H1 (cell line): ENCODE measurements at regions not wholly inside any gene's neighbourhood (a gene's known extent, or its start where the extent isn't known, plus 50 kb on each side); places are given as distances from the start of the nearest gene placed in this dataset.
A peak's percentile ranks its signal among the peaks of the same experiment; 100 is the strongest.
"Not testable (repeated sequence)": the region's sequence is repeated elsewhere in the genome, so short reads cannot be mapped to it uniquely, and the experiment has no call there.

Experiments
- CTCF ChIA-PET: fragments of 300-600 bp; sonication (Branson Sonifier 250); formaldehyde crosslinking; loops from one replicate; lab custom pipeline; 2021; ENCODE audit not compliant: partially characterized antibody; lab: Charles Lee
- POLR2A ChIA-PET: fragments of 300-600 bp; sonication (Branson Sonifier 250); formaldehyde crosslinking; loops from one replicate; lab custom pipeline; 2021; ENCODE audit warnings: inconsistent platforms; ENCODE audit not compliant: partially characterized antibody; lab: Charles Lee
- DNase-seq, 2 experiments: peaks; one replicate each; pipeline versions ENCODE4 v3.0.0 to v3.0.0-alpha.2; 2010 to 2022; ENCODE audit warnings: low spot score in 2 of 2, low read depth in 1 of 2, mixed read lengths in 1 of 2
- FAIRE-seq: peaks from 2 replicates; lab custom pipeline; 2011; peaks lifted over from hg19 to GRCh38; lab: Jason Lieb, UNC
- H2AFZ ChIP-seq: 2 replicates; pipeline ENCODE4 v1.8.1; 2012; ENCODE audit warnings: low read length, inconsistent platforms
- H2AK5ac ChIP-seq: 2 replicates; pipeline ENCODE4 v1.6.1; 2013; ENCODE audit warnings: low read depth, low read length
- H2BK120ac ChIP-seq: replicated peaks from 2 replicates; pipeline ENCODE3; 2013; ENCODE audit warnings: low read depth, low read length, inconsistent platforms
- H2BK12ac ChIP-seq: 2 replicates; pipeline ENCODE4 v1.6.1; 2013; ENCODE audit warnings: low read depth, low read length
- H2BK15ac ChIP-seq: 2 replicates; pipeline ENCODE4 v1.6.1; 2013; ENCODE audit warnings: low read length
- H2BK20ac ChIP-seq: 2 replicates; pipeline ENCODE4 v1.6.1; 2013; ENCODE audit warnings: low read length
- H2BK5ac ChIP-seq: 2 replicates; pipeline ENCODE4 v1.6.1; 2013; ENCODE audit warnings: low read depth, low read length
- H3K14ac ChIP-seq: 2 replicates; pipeline ENCODE4 v1.6.1; 2013; ENCODE audit warnings: inconsistent platforms; ENCODE audit not compliant: insufficient read length
- H3K18ac ChIP-seq: 2 replicates; pipeline ENCODE4 v1.6.1; 2013; ENCODE audit warnings: low read length; ENCODE audit errors: extremely low read depth
- H3K23ac ChIP-seq: 2 replicates; pipeline ENCODE4 v1.6.1; 2013; ENCODE audit warnings: inconsistent platforms; ENCODE audit not compliant: insufficient read length
- H3K23me2 ChIP-seq: 2 replicates; pipeline ENCODE4 v1.6.1; 2013; ENCODE audit warnings: low read depth, low read length
- H3K27ac ChIP-seq: 2 replicates; pipeline ENCODE4 v1.6.1; 2011; ENCODE audit warnings: low read depth, low read length, inconsistent platforms
- H3K27me3 ChIP-seq, 4 experiments: replicated peaks in 1 of 4; 1 replicate in 1 of 4; 2 replicates in 3 of 4; pipeline versions ENCODE4 v1.6.1 to v1.8.1; 2011 to 2013; ENCODE audit warnings: low read length in 3 of 4, mild to moderate bottlenecking in 3 of 4, inconsistent platforms in 2 of 4, mixed read lengths in 2 of 4, moderate library complexity in 1 of 4; ENCODE audit not compliant: control insufficient read depth in 3 of 4, insufficient read depth in 3 of 4; ENCODE audit errors: extremely low read depth in 1 of 4
- H3K36me3 ChIP-seq, 4 experiments: 2 replicates each; pipeline versions ENCODE4 v1.6.1 to v1.8.1; 2011 to 2013; ENCODE audit warnings: mild to moderate bottlenecking in 4 of 4, low read length in 3 of 4, moderate library complexity in 2 of 4, control low read depth in 1 of 4, inconsistent platforms in 1 of 4; ENCODE audit not compliant: insufficient read depth in 4 of 4, control insufficient read depth in 2 of 4
- H3K4ac ChIP-seq: replicated peaks from 2 replicates; pipeline ENCODE3; 2013; ENCODE audit warnings: low read length, low read depth, mixed read lengths, inconsistent platforms; ENCODE audit not compliant: insufficient read length
- H3K4me1 ChIP-seq, 4 experiments: replicated peaks in 1 of 4; 1 replicate in 1 of 4; 2 replicates in 3 of 4; pipeline versions ENCODE4 v1.6.1 to v1.8.1; 2011 to 2013; ENCODE audit warnings: low read length in 3 of 4, inconsistent platforms in 2 of 4, mixed read lengths in 1 of 4; ENCODE audit not compliant: insufficient read depth in 4 of 4, control insufficient read depth in 3 of 4
- H3K4me2 ChIP-seq, 2 experiments: 2 replicates each; pipeline versions ENCODE4 v1.6.1 to v1.8.1; 2011 to 2013; ENCODE audit warnings: low read depth in 2 of 2, low read length in 2 of 2, control low read depth in 1 of 2, inconsistent platforms in 1 of 2, mild to moderate bottlenecking in 1 of 2; ENCODE audit not compliant: insufficient read depth in 1 of 2
- H3K4me3 ChIP-seq, 4 experiments: fragments of 200-600, 300-600 bp in 1 of 4; sonication (generic), shearing (Covaris generic), sonication (Bioruptor Twin) in 1 of 4; 2 replicates each; pipeline versions ENCODE4 v1.5.1 to v1.8.1; 2011 to 2016; ENCODE audit warnings: low read length in 4 of 4, low read depth in 3 of 4, control low read depth in 2 of 4, inconsistent platforms in 2 of 4, mild to moderate bottlenecking in 2 of 4, mixed read lengths in 1 of 4, moderate library complexity in 1 of 4; ENCODE audit not compliant: insufficient read depth in 2 of 4; ENCODE audit errors: extremely low read depth in 1 of 4
- H3K56ac ChIP-seq: replicated peaks from 2 replicates; pipeline ENCODE3; 2013; ENCODE audit warnings: low read depth, mild to moderate bottlenecking, mixed read lengths, low read length, inconsistent platforms; ENCODE audit not compliant: insufficient read length
- H3K79me1 ChIP-seq: 2 replicates; pipeline ENCODE4 v1.6.1; 2013; ENCODE audit warnings: low read depth, low read length, control low read depth
- H3K79me2 ChIP-seq, 2 experiments: 2 replicates each; pipeline versions ENCODE4 v1.6.1 to v1.8.1; 2012 to 2013; ENCODE audit warnings: low read length in 2 of 2, mild to moderate bottlenecking in 2 of 2, inconsistent platforms in 1 of 2; ENCODE audit not compliant: insufficient read depth in 2 of 2, control insufficient read depth in 1 of 2
- H3K9ac ChIP-seq, 4 experiments: replicated peaks in 1 of 4; 1 replicate in 1 of 4; 2 replicates in 3 of 4; pipeline versions ENCODE4 v1.6.1 to v1.8.1; 2011 to 2013; ENCODE audit warnings: low read depth in 3 of 4, low read length in 3 of 4, control low read depth in 2 of 4, mild to moderate bottlenecking in 2 of 4, moderate library complexity in 2 of 4, inconsistent platforms in 1 of 4; ENCODE audit errors: extremely low read depth in 1 of 4
- H3K9me3 ChIP-seq, 2 experiments: 2 replicates each; pipeline versions ENCODE4 v1.6.1 to v1.8.1; 2012 to 2013; ENCODE audit warnings: mild to moderate bottlenecking in 2 of 2, moderate library complexity in 2 of 2, control low read depth in 1 of 2, inconsistent platforms in 1 of 2, low read depth in 1 of 2, low read length in 1 of 2, mixed read lengths in 1 of 2; ENCODE audit not compliant: insufficient read depth in 2 of 2
- H4K20me1 ChIP-seq, 2 experiments: replicated peaks in 1 of 2; 2 replicates each; pipeline versions ENCODE3 to v1.8.1; 2011 to 2013; ENCODE audit warnings: inconsistent platforms in 2 of 2, low read length in 2 of 2, mild to moderate bottlenecking in 1 of 2; ENCODE audit not compliant: insufficient read depth in 2 of 2, control insufficient read depth in 1 of 2
- H4K5ac ChIP-seq: 2 replicates; pipeline ENCODE4 v1.6.1; 2013; ENCODE audit warnings: low read length, low read depth, mixed read lengths, inconsistent platforms; ENCODE audit not compliant: insufficient read length
- H4K8ac ChIP-seq: 2 replicates; pipeline ENCODE4 v1.8.0; 2013; ENCODE audit warnings: mild to moderate bottlenecking, moderate library complexity, low read length, inconsistent platforms; ENCODE audit not compliant: insufficient read depth; ENCODE audit errors: extremely low read depth
- H4K91ac ChIP-seq: replicated peaks from 2 replicates; pipeline ENCODE3; 2013; ENCODE audit warnings: low read length, mixed read lengths, inconsistent platforms; ENCODE audit not compliant: insufficient read length
- E2F6 ChIP-seq: IDR thresholded peaks from 2 replicates; pipeline ENCODE4 v1.6.1; 2012; ENCODE audit warnings: inconsistent platforms
- SP1 ChIP-seq: IDR thresholded peaks from 2 replicates; pipeline ENCODE4 v1.6.1; 2011; ENCODE audit warnings: low read depth, low read length
- WGBS, 2 experiments: shearing (Covaris generic) in 1 of 2; methylation state at CpG; one replicate each; pipeline versions ENCODE4 v1.1.6 to v1.1.7; 2013 to 2015; ENCODE audit warnings: low lambda C conversion rate in 2 of 2, mixed read lengths in 2 of 2, inconsistent platforms in 1 of 2, low coverage in 1 of 2, missing lambda C conversion rate in 1 of 2; ENCODE audit not compliant: insufficient replicate concordance in 2 of 2, insufficient coverage in 1 of 2, insufficient read length in 1 of 2; ENCODE audit errors: extremely low coverage in 1 of 2, missing lambda C conversion rate in 1 of 2; 5-methylcytosine and 5-hydroxymethylcytosine counted together

GRCh38 chr1:121519756-121520286 is 335.0 kb downstream of the SRGAP2C start:
- H3K79me1 ChIP-seq, H3K27me3 ChIP-seq, H3K18ac ChIP-seq, H2BK15ac ChIP-seq, H3K23ac ChIP-seq, H2BK20ac ChIP-seq, H3K9me3 ChIP-seq, H3K27ac ChIP-seq, H4K5ac ChIP-seq, H3K79me2 ChIP-seq, FAIRE-seq, H3K14ac ChIP-seq, H3K36me3 ChIP-seq, H3K4ac ChIP-seq, H2BK120ac ChIP-seq, H2BK12ac ChIP-seq, H3K23me2 ChIP-seq, DNase-seq, H3K4me1 ChIP-seq, H3K56ac ChIP-seq, H4K20me1 ChIP-seq, H2AK5ac ChIP-seq: not testable (repeated sequence)
- CTCF ChIA-PET: interaction anchor here (0.8 to 1.0 kb wide), 2 partner anchors 12 to 43 kb away, joined by 3 to 4 read pairs; no protein-coding TSS in a partner anchor
- Histone ChIP-seq H4K8ac (peak overlapping the region; percentile 91), H3K4me3 (peak overlapping the region; percentile 44 to 76 (median 58); a peak in 7 of 8 replicates), H2BK5ac (0 out of 2 replicates have a peak overlapping the region, but pooled peaks have one; percentile 63), H2AFZ (peak overlapping the region; percentile 73; the same call in 1 of the 2 replicates), H3K4me2 (peak overlapping the region; percentile 72 to 86), H4K91ac (peak overlapping the region; percentile 17), H3K9ac (peak overlapping the region in 3 of 4 experiments; percentile 65 to 88 (median 72); a peak in 6 of 7 replicates)
- TF ChIP-seq E2F6: peak; percentile 81; the same call in 1 of the 2 replicates
- TF ChIP-seq SP1: 0 out of 2 replicates have a peak, but pooled peaks have one; percentile 3
- POLR2A ChIA-PET: interaction anchor here (0.6 to 3.1 kb wide), 6 partner anchors 9 to 118 kb away, joined by 3 to 9 read pairs (median 4); no protein-coding TSS in a partner anchor
- 36% methylated on average over 17 of the region's 19 CpGs; no CpG with 5 or more reads in 1 of the 2 experiments for WGBS, 2 experiments
